Fibroblast of villous mesenchyme (primary cell): ENCODE measurements at regions not wholly inside any gene's neighbourhood (a gene's known extent, or its start where the extent isn't known, plus 50 kb on each side); places are given as distances from the start of the nearest gene placed in this dataset.

ENCODE experiments used
- DNase-seq: peaks from one replicate; pipeline ENCODE4 v3.0.0-alpha.2; 2010; ENCODE audit warnings: low read depth
- H3K4me3 ChIP-seq: 2 replicates; pipeline ENCODE4 v1.5.1; 2011; ENCODE audit warnings: low read depth, mild to moderate bottlenecking, low read length
- TF ChIP-seq, protein P1 (sequence below): IDR thresholded peaks from 2 replicates; pipeline ENCODE4 v1.5.1; 2012; ENCODE audit warnings: low read depth, mild to moderate bottlenecking, low read length; ENCODE audit not compliant: insufficient read depth

DNA sequence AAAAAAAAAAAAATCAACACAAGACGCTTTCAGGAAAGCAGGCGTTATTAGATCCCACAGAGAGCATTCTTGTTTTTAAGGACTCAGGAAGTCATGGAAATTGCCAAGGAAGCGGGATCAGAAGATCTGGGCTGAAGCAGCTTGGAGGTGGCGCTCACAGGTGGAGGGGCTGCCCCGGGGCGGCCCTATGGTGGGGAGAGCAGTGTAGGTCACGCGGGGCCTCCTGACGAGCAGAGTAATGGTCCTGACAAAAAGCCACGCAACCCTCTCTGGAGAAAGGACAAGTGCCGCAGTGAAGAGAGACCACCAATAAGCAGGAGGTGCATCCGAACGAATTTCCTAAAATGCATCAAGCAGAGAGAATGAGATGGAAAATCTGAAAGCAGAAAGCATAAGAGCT lies 407.0 kb downstream of the BRD1 start:
- TF ChIP-seq, protein P1, sequence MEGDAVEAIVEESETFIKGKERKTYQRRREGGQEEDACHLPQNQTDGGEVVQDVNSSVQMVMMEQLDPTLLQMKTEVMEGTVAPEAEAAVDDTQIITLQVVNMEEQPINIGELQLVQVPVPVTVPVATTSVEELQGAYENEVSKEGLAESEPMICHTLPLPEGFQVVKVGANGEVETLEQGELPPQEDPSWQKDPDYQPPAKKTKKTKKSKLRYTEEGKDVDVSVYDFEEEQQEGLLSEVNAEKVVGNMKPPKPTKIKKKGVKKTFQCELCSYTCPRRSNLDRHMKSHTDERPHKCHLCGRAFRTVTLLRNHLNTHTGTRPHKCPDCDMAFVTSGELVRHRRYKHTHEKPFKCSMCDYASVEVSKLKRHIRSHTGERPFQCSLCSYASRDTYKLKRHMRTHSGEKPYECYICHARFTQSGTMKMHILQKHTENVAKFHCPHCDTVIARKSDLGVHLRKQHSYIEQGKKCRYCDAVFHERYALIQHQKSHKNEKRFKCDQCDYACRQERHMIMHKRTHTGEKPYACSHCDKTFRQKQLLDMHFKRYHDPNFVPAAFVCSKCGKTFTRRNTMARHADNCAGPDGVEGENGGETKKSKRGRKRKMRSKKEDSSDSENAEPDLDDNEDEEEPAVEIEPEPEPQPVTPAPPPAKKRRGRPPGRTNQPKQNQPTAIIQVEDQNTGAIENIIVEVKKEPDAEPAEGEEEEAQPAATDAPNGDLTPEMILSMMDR, result no peak
- no peak for DNase-seq
- no peak overlapping the region for H3K4me3 ChIP-seq

DNA sequence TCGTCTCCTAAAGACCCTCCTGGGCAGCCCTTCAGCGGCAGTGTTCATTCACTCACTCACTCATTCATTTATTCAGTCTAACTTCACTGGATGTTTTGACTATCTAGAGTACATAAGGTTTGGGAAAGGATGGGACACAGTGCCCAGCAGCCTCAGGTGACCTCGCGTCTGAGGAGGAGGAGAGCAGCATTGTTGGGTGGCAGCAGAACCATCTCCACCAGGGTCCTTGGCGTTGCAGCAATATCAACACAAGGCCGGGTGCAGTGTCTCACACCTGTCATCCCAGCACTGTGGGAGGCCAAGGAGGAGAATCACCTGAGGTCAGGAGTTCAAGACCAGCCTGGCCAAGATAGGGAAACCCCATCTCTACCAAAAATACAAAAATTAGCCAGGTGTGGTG lies 408.0 kb downstream of the BRD1 start:
- TF ChIP-seq, protein P1, result no peak
- H3K4me3 ChIP-seq, result no peak overlapping the region
- DNase-seq, result no peak

DNA sequence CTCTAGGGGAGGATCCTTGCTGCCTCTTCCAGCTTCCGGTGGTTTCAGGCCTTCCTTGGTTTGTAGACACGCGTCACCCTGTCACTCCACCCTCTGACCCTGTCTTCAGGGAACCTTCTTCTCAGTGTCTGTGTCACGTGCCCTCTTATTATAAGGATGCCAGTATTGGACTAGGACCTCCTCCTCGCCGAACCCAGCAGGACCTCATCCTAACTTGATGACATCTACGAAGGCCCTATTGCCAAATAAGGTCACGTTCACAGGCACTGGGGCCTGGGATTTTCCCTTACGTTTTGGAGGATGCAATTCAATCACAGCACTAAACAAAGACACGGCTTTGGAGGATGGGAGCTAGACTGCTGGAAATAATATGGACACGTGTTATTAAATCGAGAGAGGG lies 408.7 kb downstream of the BRD1 start:
- no peak for DNase-seq
- TF ChIP-seq, protein P1, result no peak
- no peak overlapping the region for H3K4me3 ChIP-seq

DNA sequence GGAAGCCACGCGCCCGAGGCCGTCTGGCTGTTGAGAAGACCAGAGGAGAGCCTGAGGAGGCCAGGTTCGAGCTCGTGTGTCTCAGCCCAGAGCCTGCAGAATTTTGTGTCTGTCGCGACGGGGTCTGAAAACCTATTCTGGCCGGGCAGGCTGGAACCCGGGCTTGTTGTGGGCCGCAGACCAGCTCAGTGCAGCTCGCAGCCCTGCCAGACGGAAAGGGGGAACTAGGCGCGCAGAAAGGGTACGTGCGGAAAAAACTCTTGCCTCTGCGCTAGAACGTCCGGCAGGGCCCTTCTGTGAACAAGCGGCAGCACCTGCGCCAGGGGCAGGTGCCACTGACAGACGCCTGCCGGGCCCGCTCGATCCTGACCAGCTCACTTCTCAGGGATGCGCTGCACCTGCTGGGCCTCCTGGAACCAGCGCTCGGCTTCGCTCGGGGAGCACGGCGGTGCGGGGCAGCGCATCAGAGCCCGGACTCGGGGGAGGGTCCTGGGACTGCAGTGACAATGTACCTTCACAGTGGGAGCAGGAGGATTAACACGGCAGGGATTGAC lies 409.3 kb downstream of the BRD1 start:
- DNase-seq, result no peak
- H3K4me3 ChIP-seq, result no peak overlapping the region
- TF ChIP-seq, protein P1, result no peak

DNA sequence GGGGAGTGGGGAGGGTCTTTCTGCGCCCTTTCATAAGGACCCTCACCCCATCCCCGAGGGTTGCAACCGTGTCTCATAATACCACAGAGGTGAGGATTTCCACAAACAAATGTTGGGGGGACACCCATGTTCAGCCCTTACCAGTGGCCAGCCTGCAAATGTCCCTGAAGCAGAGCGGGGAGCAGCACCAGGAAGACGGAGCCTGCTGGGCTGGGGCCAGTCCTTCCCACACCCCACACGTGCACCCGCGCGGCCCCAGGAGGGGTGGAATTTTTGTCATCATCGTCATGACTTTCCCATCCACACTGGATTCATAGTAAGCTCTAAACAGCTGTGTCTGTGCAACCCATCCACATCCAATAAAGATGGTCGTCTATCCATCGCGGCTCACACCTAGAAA lies 409.8 kb downstream of the BRD1 start:
- no peak for DNase-seq
- TF ChIP-seq, protein P1, result no peak
- H3K4me3 ChIP-seq, result no peak overlapping the region

DNA sequence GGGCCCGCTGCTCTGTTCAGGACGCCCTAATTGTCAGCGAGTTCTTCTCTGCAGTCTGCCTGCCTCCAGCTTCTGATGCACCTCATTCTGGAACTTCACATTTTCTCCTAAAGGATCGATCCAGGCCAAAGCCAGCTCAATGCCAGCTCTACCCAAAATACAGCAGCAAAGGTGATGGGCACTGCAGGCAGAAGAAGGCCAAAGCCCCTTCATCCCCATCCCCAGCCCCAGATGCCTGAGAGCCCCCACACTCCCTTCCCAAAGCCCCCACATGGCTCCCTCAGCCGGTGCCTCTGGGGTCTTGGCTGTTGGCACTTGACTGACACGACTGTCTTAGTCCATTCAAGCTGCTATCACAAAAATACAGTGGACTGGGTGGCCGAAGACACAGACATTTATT lies 410.3 kb downstream of the BRD1 start:
- no peak overlapping the region for H3K4me3 ChIP-seq
- DNase-seq, result no peak
- TF ChIP-seq, protein P1, result no peak
